Caco-2 (cell line): ENCODE measurements at regions not wholly inside any gene's neighbourhood (a gene's known extent, or its start where the extent isn't known, plus 50 kb on each side); places are given as distances from the start of the nearest gene placed in this dataset.

ENCODE experiments used
- BruUV-seq: library from RNA; stranded (reverse); fragments of 400-500 nt; replicated peaks from 2 replicates; lab custom pipeline; 2021; lab: Mats Ljungman, UMichigan
- CTCF ChIA-PET: fragments of 300-600 bp; sonication (Branson Sonifier 250); formaldehyde crosslinking; loops from one replicate; lab custom pipeline; 2022; ENCODE audit warnings: antibody characterized with exemption; lab: Charles Lee
- POLR2A ChIA-PET: fragments of 300-600 bp; sonication (Branson Sonifier 250); formaldehyde crosslinking; loops from one replicate; lab custom pipeline; 2022; ENCODE audit warnings: antibody characterized with exemption; lab: Charles Lee
- DNase-seq, 2 experiments: peaks; one replicate each; pipeline versions ENCODE4 v3.0.0 to v3.0.0-alpha.2; 2020 to 2022
- H3K27me3 ChIP-seq: replicated peaks from 2 replicates; pipeline ENCODE4 v1.6.0; 2011; ENCODE audit warnings: low read length; ENCODE audit not compliant: control insufficient read depth, insufficient read depth
- H3K36me3 ChIP-seq: 2 replicates; pipeline ENCODE4 v1.5.1; 2011; ENCODE audit warnings: low read length; ENCODE audit not compliant: control insufficient read depth, insufficient read depth
- H3K4me1 ChIP-seq: fragments of 250-450 bp; sonication (Bioruptor Pico); 2 replicates; pipeline ENCODE4 v1.5.1; 2020; ENCODE audit warnings: mild to moderate bottlenecking
- H3K4me3 ChIP-seq: 2 replicates; pipeline ENCODE4 v1.5.1; 2011; ENCODE audit warnings: low read depth, mild to moderate bottlenecking, control low read depth, low read length
- H3K9me3 ChIP-seq: fragments of 250-450 bp; sonication (Bioruptor Pico); 2 replicates; pipeline ENCODE4 v1.5.1; 2020; ENCODE audit warnings: mild to moderate bottlenecking, moderate library complexity
- H3K27ac Mint-ChIP-seq: one replicate; pipeline ENCODE4 v1.8.0; 2022; ENCODE audit warnings: mixed read lengths; ENCODE audit not compliant: unreplicated experiment
- H3K27me3 Mint-ChIP-seq: one replicate; pipeline ENCODE4 v1.8.0; 2022; ENCODE audit warnings: mixed read lengths; ENCODE audit not compliant: insufficient read depth, unreplicated experiment
- H3K36me3 Mint-ChIP-seq: one replicate; pipeline ENCODE4 v1.8.0; 2022; ENCODE audit warnings: mild to moderate bottlenecking, mixed read lengths; ENCODE audit not compliant: insufficient read depth, unreplicated experiment
- H3K4me1 Mint-ChIP-seq: one replicate; pipeline ENCODE4 v1.8.0; 2022; ENCODE audit warnings: low read depth, mixed read lengths; ENCODE audit not compliant: unreplicated experiment
- H3K4me3 Mint-ChIP-seq: one replicate; pipeline ENCODE4 v1.8.0; 2022; ENCODE audit warnings: mild to moderate bottlenecking, moderate library complexity, mixed read lengths; ENCODE audit not compliant: unreplicated experiment
- H3K9me3 Mint-ChIP-seq: one replicate; pipeline ENCODE4 v1.8.0; 2022; ENCODE audit warnings: mixed read lengths; ENCODE audit not compliant: unreplicated experiment
- intact Hi-C: fragments of 100-400 bp; cut with micrococcal nuclease; formaldehyde crosslinking; loops from one replicate; pipeline ENCODE4 v1.10.0; 2022; ENCODE audit not compliant: unreplicated experiment
- TF ChIP-seq, protein P1 (sequence below), 2 experiments: fragments of 200-600 bp in 1 of 2; IDR thresholded peaks; 1 replicate in 1 of 2; 2 replicates in 1 of 2; pipeline versions ENCODE4 v1.5.1 to v1.8.0; 2011 to 2022; ENCODE audit warnings: antibody characterized with exemption in 1 of 2, control low read depth in 1 of 2, inconsistent platforms in 1 of 2, low read depth in 1 of 2, low read length in 1 of 2, mild to moderate bottlenecking in 1 of 2, moderate library complexity in 1 of 2; ENCODE audit not compliant: insufficient read depth in 1 of 2, severe bottlenecking in 1 of 2, unreplicated experiment in 1 of 2

- peaks cover 22% of the 10 kb centered on the region for H3K4me1 ChIP-seq
- no peak for DNase-seq
- no peaks in the 10 kb centered on the region for H3K36me3 ChIP-seq
- no peak overlapping the region for H3K27ac Mint-ChIP-seq
- ChIA-PET CTCF (no interaction called here), POLR2A (no interaction called here)
- BruUV-seq: no TSS peak
- peaks cover 16% of the 10 kb centered on the region for H3K4me1 Mint-ChIP-seq
- H3K9me3 Mint-ChIP-seq: no peaks in the 10 kb centered on the region
- H3K9me3 ChIP-seq: no peaks in the 10 kb centered on the region
- H3K36me3 Mint-ChIP-seq: no peaks in the 10 kb centered on the region
- no peak overlapping the region for H3K4me3 ChIP-seq
- H3K27me3 ChIP-seq: no peaks in the 10 kb centered on the region
- no peak overlapping the region for H3K4me3 Mint-ChIP-seq
- TF ChIP-seq, protein P1, sequence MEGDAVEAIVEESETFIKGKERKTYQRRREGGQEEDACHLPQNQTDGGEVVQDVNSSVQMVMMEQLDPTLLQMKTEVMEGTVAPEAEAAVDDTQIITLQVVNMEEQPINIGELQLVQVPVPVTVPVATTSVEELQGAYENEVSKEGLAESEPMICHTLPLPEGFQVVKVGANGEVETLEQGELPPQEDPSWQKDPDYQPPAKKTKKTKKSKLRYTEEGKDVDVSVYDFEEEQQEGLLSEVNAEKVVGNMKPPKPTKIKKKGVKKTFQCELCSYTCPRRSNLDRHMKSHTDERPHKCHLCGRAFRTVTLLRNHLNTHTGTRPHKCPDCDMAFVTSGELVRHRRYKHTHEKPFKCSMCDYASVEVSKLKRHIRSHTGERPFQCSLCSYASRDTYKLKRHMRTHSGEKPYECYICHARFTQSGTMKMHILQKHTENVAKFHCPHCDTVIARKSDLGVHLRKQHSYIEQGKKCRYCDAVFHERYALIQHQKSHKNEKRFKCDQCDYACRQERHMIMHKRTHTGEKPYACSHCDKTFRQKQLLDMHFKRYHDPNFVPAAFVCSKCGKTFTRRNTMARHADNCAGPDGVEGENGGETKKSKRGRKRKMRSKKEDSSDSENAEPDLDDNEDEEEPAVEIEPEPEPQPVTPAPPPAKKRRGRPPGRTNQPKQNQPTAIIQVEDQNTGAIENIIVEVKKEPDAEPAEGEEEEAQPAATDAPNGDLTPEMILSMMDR (IDR thresholded peaks at IDR 0.05; ENCODE audit: insufficient read depth in 1 of 2, low read depth in 1 of 2, low read length in 1 of 2, severe bottlenecking in 1 of 2, unreplicated experiment in 1 of 2): no peak
- intact Hi-C loops: no loop called here
- no peaks in the 10 kb centered on the region for H3K27me3 Mint-ChIP-seq
Observed at GRCh38 chr4:138891631-138892031, 124.0 kb upstream of the NOCT start.

- CTCF ChIA-PET: no interaction called here
- no TSS peak for BruUV-seq
- H3K4me1 ChIP-seq: peaks cover 21% of the 10 kb centered on the region
- no peaks in the 10 kb centered on the region for H3K36me3 ChIP-seq
- H3K27me3 ChIP-seq: no peaks in the 10 kb centered on the region
- Mint-ChIP-seq H3K9me3 (no peaks in the 10 kb centered on the region), H3K27ac (no peak overlapping the region), H3K36me3 (no peaks in the 10 kb centered on the region), H3K27me3 (no peaks in the 10 kb centered on the region), H3K4me1 (peaks cover 11% of the 10 kb centered on the region), H3K4me3 (no peak overlapping the region)
- no peaks in the 10 kb centered on the region for H3K9me3 ChIP-seq
- no peak overlapping the region for H3K4me3 ChIP-seq
- DNase-seq: no peak
- intact Hi-C loops: no loop called here
- POLR2A ChIA-PET: no interaction called here
- TF ChIP-seq, protein P1 (IDR thresholded peaks at IDR 0.05; ENCODE audit: insufficient read depth in 1 of 2, low read depth in 1 of 2, low read length in 1 of 2, severe bottlenecking in 1 of 2, unreplicated experiment in 1 of 2): no peak
Observed at GRCh38 chr4:138890891-138891570, 124.5 kb upstream of the NOCT start.

DNA sequence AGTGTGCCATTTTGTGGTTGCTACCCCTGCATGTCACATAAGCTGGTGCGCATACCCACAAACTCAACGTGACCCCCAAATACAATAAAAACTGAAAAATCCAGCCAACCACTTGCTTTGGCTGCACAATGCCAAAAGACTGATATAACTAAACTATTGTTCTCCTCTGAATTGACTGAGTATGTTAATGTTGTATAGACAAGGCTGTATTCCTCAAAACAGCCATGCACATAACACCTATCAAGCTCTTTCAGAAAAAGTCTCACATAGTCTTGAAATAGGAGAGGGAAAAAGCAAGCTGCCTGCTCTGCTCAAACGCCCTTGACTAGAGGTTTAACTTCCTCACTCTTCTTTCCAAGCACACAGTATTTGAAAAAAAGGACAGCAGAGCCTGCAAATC lies 126.4 kb upstream of the NOCT start:
- Histone ChIP-seq H3K9me3 (no peaks in the 10 kb centered on the region), H3K4me3 (no peak overlapping the region), H3K36me3 (no peaks in the 10 kb centered on the region), H3K27me3 (no peaks in the 10 kb centered on the region), H3K4me1 (peaks cover 15% of the 10 kb centered on the region)
- BruUV-seq: no TSS peak
- Mint-ChIP-seq H3K27ac (no peak overlapping the region), H3K27me3 (no peaks in the 10 kb centered on the region), H3K9me3 (peaks cover 4% of the 10 kb centered on the region), H3K36me3 (no peaks in the 10 kb centered on the region), H3K4me1 (peaks cover 7% of the 10 kb centered on the region), H3K4me3 (no peak overlapping the region)
- DNase-seq: no peak
- intact Hi-C loops: no loop called here
- ChIA-PET CTCF (no interaction called here), POLR2A (no interaction called here)
- TF ChIP-seq, protein P1 (IDR thresholded peaks at IDR 0.05; ENCODE audit: insufficient read depth in 1 of 2, low read depth in 1 of 2, low read length in 1 of 2, severe bottlenecking in 1 of 2, unreplicated experiment in 1 of 2): no peak
